Suprapubic skin (tissue), 3 donors: ENCODE measurements at regions not wholly inside any gene's neighbourhood (a gene's known extent, or its start where the extent isn't known, plus 50 kb on each side); places are given as distances from the start of the nearest gene placed in this dataset.

Experiments used
- POLR2A ChIP-seq, 2 donors: fragments of 450-650 bp; IDR thresholded peaks; one replicate each; pipeline ENCODE4 v1.6.1; 2017; ENCODE audit warnings: antibody characterized with exemption in 2 of 2, mild to moderate bottlenecking in 2 of 2, moderate library complexity in 2 of 2
- TF ChIP-seq, protein P1 (sequence below), 2 donors: fragments of 200-600 bp in 1 of 2; fragments of 450-650 bp in 1 of 2; sonication (generic) in 1 of 2; IDR thresholded peaks; one replicate each; pipeline ENCODE4 v1.5.1; 2016 to 2019; ENCODE audit warnings: antibody characterized with exemption in 2 of 2, mild to moderate bottlenecking in 1 of 2, moderate library complexity in 1 of 2

- TF ChIP-seq, protein P1, sequence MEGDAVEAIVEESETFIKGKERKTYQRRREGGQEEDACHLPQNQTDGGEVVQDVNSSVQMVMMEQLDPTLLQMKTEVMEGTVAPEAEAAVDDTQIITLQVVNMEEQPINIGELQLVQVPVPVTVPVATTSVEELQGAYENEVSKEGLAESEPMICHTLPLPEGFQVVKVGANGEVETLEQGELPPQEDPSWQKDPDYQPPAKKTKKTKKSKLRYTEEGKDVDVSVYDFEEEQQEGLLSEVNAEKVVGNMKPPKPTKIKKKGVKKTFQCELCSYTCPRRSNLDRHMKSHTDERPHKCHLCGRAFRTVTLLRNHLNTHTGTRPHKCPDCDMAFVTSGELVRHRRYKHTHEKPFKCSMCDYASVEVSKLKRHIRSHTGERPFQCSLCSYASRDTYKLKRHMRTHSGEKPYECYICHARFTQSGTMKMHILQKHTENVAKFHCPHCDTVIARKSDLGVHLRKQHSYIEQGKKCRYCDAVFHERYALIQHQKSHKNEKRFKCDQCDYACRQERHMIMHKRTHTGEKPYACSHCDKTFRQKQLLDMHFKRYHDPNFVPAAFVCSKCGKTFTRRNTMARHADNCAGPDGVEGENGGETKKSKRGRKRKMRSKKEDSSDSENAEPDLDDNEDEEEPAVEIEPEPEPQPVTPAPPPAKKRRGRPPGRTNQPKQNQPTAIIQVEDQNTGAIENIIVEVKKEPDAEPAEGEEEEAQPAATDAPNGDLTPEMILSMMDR (IDR thresholded peaks at IDR 0.05): no peak
- TF ChIP-seq POLR2A (IDR thresholded peaks at IDR 0.05): no peak
These were observed 293.3 kb downstream of the MTX2 start for GRCh38 chr2:176562359-176563078.
